Transverse colon (tissue), 4 donors: ENCODE measurements at regions not wholly inside any gene's neighbourhood (a gene's known extent, or its start where the extent isn't known, plus 50 kb on each side); places are given as distances from the start of the nearest gene placed in this dataset.

Experiments
- DNase-seq: peaks from one replicate; pipeline ENCODE4 v3.0.0-alpha.2; 2019
- H3K27ac ChIP-seq, 4 donors: fragments of 200-600 bp; sonication (generic); 2 replicates each; pipeline ENCODE4 v1.5.1; 2016 to 2018; ENCODE audit warnings: inconsistent platforms in 4 of 4
- H3K27me3 ChIP-seq: fragments of 200-600 bp; sonication (generic); 2 replicates; pipeline ENCODE4 v1.5.1; 2017; ENCODE audit warnings: inconsistent platforms
- H3K36me3 ChIP-seq, 4 donors: fragments of 200-600 bp; sonication (generic); 2 replicates each; pipeline ENCODE4 v1.5.1; 2017 to 2019; ENCODE audit warnings: inconsistent platforms in 4 of 4
- H3K4me1 ChIP-seq, 4 donors: fragments of 200-600 bp; sonication (generic); 2 replicates each; pipeline ENCODE4 v1.5.1; 2017 to 2020; ENCODE audit warnings: inconsistent platforms in 4 of 4
- H3K4me3 ChIP-seq, 4 donors: fragments of 200-600 bp; sonication (generic); 1 replicate in 1 of 4; 2 replicates in 3 of 4; pipeline versions ENCODE4 v1.5.1 to v1.6.1; 2017 to 2019; ENCODE audit warnings: inconsistent platforms in 4 of 4
- H3K9me3 ChIP-seq, 2 donors: fragments of 200-600 bp; sonication (generic); 2 replicates each; pipeline ENCODE4 v1.5.1; 2017 to 2019; ENCODE audit warnings: inconsistent platforms in 2 of 2
- EP300 ChIP-seq: sonication (generic); formaldehyde crosslinking; IDR thresholded peaks from one replicate; pipeline ENCODE4 v1.6.1; 2017; ENCODE audit warnings: antibody characterized with exemption, low read depth
- POLR2A ChIP-seq: fragments of 450-650 bp; IDR thresholded peaks from one replicate; pipeline ENCODE4 v1.6.1; 2016; ENCODE audit warnings: antibody characterized with exemption, mild to moderate bottlenecking, moderate library complexity
- POLR2AphosphoS5 ChIP-seq, 3 donors: sonication (generic); formaldehyde crosslinking; IDR thresholded peaks; one replicate each; pipeline ENCODE4 v1.6.1; 2016; ENCODE audit warnings: antibody characterized with exemption in 3 of 3
- WGBS, 2 donors: methylation state at CpG; one replicate each; pipeline ENCODE4 v1.1.5; 2018; ENCODE audit warnings: low coverage in 1 of 2; 5-methylcytosine and 5-hydroxymethylcytosine counted together
- in situ Hi-C, 4 donors: fragments of 200-750 bp; cut with MboI; loops; one replicate each; pipeline versions ENCODE4 v1.15.0 to v1.15.1; 2017; ENCODE audit warnings: low sequenced_read_pairs in 3 of 4, low pct_ligation_motif_present in 1 of 4, low pct_unique_long_range_greater_than_20kb in 1 of 4
- intact Hi-C: fragments of 100-400 bp; cut with DNase I; formaldehyde crosslinking; loops from one replicate; pipeline ENCODE4 v1.15.1; 2023; ENCODE audit warnings: low total_unique reads
- small RNA-seq, 4 donors: library from RNA; depleted of rRNA; stranded (forward); fragments of <200 nt; gene quantifications; one replicate each; pipeline ENCODE3, GENCODE V24; 2016
- TF ChIP-seq, protein P1 (sequence below), 5 experiments: fragments of 200-600 bp in 3 of 5; fragments of 450-650 bp in 2 of 5; sonication (generic) in 3 of 5; IDR thresholded peaks; 1 replicate in 2 of 5; 2 replicates in 3 of 5; pipeline ENCODE4 v1.5.1; 2016 to 2017; ENCODE audit warnings: antibody characterized with exemption in 5 of 5, inconsistent platforms in 3 of 5, mild to moderate bottlenecking in 2 of 5, moderate library complexity in 1 of 5

DNA sequence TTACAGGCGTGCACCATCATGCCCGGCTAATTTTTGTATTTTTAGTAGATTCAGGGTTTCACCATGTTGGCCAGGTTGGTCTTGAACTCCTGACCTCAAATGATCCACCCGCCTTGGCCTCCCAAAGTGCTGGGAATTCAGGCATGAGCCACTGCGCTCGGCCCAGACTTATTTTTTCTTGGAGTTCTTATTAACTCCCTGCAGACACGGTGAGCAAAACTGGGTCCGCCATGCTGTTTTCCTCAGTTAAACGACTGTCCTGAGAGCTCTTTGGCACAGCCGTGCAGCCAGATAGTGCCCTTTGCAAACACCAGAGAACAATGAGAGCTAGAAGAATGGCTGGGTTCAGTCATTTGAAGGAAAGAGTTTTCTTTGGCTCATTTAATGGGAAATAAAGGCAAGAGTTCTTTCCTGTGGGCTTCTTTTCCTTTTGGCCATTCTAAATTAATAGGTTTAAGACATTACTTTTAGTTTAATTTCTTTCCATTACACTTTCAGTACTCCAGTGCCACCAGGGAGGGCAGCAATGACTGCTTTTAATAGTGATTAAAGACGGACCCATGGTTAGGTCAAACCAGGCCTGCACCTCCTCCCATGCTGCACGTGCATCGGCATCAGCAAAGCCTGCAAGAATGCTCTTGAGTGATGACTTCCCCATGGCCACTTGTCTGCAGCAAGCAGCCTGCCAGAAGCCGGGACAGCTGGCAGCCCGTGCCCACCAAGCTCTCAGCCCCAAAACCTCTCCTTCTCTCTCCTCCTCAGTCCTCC is 60.7 kb downstream of the VCPKMT start:
- no peak overlapping the region for H3K4me3 ChIP-seq
- WGBS, 2 donors: 81% methylated on average over 14 of the region's 14 CpGs; no CpG with 5 or more reads in 1 of the 2 donors
- H3K36me3 ChIP-seq: no peaks in the 10 kb centered on the region
- H3K9me3 ChIP-seq: no peaks in the 10 kb centered on the region
- no peak for TF ChIP-seq EP300
- TF ChIP-seq, protein P1, sequence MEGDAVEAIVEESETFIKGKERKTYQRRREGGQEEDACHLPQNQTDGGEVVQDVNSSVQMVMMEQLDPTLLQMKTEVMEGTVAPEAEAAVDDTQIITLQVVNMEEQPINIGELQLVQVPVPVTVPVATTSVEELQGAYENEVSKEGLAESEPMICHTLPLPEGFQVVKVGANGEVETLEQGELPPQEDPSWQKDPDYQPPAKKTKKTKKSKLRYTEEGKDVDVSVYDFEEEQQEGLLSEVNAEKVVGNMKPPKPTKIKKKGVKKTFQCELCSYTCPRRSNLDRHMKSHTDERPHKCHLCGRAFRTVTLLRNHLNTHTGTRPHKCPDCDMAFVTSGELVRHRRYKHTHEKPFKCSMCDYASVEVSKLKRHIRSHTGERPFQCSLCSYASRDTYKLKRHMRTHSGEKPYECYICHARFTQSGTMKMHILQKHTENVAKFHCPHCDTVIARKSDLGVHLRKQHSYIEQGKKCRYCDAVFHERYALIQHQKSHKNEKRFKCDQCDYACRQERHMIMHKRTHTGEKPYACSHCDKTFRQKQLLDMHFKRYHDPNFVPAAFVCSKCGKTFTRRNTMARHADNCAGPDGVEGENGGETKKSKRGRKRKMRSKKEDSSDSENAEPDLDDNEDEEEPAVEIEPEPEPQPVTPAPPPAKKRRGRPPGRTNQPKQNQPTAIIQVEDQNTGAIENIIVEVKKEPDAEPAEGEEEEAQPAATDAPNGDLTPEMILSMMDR (IDR thresholded peaks at IDR 0.05): no peak
- no peak for TF ChIP-seq POLR2AphosphoS5 (IDR thresholded peaks at IDR 0.05)
- no peak for TF ChIP-seq POLR2A
- DNase-seq: no peak
- in situ Hi-C loops (no loop called here), intact Hi-C loops (no loop called here)
- no peaks in the 10 kb centered on the region for H3K27me3 ChIP-seq
- no peak overlapping the region for H3K27ac ChIP-seq
- peaks cover 15 to 29% (median 18%) of the 10 kb centered on the region in 4 donors for H3K4me1 ChIP-seq

DNA sequence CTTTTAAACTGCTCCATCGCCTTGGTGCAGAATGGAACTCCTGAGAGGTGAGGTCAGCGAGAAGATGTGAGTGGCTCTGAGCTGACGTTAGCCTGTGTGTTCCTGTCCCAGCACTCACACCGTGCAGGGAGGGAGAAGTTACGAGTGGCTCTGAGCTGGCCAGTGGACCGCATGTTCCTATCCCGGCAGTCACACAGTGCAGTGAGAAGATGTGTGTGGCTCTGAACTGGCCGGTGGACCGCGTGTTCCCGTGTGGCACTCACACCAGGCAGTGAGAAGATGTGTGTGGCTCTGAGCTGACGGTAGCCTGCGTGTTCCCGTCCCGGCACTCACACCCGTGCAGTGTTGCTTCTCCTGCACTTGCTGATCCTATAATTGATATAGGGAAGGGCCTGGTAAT is 59.9 kb downstream of the VCPKMT start:
- intact Hi-C loops (no loop called here), in situ Hi-C loops (no loop called here)
- no peaks in the 10 kb centered on the region for H3K27me3 ChIP-seq
- H3K9me3 ChIP-seq: no peaks in the 10 kb centered on the region
- no peak for DNase-seq
- H3K27ac ChIP-seq: no peak overlapping the region
- TF ChIP-seq POLR2AphosphoS5 (IDR thresholded peaks at IDR 0.05) (no peak), POLR2A (no peak), EP300 (no peak)
- TF ChIP-seq, protein P1 (IDR thresholded peaks at IDR 0.05): no peak
- no peak overlapping the region for H3K4me3 ChIP-seq
- 89% methylated on average over 16 of the region's 16 CpGs; no CpG with 5 or more reads in 1 of the 2 donors for WGBS, 2 donors
- H3K36me3 ChIP-seq: no peaks in the 10 kb centered on the region
- peaks cover 23 to 37% (median 26%) of the 10 kb centered on the region in 4 donors for H3K4me1 ChIP-seq

DNA sequence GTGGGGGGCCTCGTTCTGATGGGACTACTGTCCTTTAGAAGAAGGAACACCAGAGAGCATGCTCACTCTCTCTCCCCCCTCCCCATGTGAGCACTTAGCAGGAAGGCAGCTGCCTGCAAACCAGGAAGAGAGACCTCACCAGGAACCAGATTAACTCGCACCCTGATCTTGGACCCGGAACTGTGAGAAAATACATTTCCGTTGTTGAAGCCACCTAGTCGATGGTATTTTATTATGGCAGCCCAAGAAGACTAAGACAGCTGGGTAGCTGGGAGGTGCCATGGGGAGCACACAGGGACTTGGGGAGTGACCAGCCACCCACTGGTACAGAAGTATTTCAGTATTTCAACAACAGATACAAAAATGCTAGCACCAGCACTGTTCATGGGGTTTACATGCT is 59.0 kb downstream of the VCPKMT start:
- Histone ChIP-seq H3K36me3 (no peaks in the 10 kb centered on the region), H3K9me3 (no peaks in the 10 kb centered on the region), H3K4me1 (peaks cover 32 to 46% (median 35%) of the 10 kb centered on the region in 4 donors), H3K4me3 (no peak overlapping the region), H3K27ac (peak overlapping the region; percentile 59 to 68 (median 64)), H3K27me3 (no peaks in the 10 kb centered on the region)
- intact Hi-C loops: no loop called here
- no peak for TF ChIP-seq POLR2A
- no peak for TF ChIP-seq EP300
- TF ChIP-seq, protein P1 (IDR thresholded peaks at IDR 0.05): no peak
- TF ChIP-seq POLR2AphosphoS5 (IDR thresholded peaks at IDR 0.05): no peak
- DNase-seq: no peak
- in situ Hi-C loops: no loop called here
- 84% methylated on average over 5 of the region's 5 CpGs; no CpG with 5 or more reads in 1 of the 2 donors for WGBS, 2 donors

- Histone ChIP-seq H3K4me3 (no peak overlapping the region), H3K9me3 (no peaks in the 10 kb centered on the region), H3K27ac (peak overlapping the region; percentile 59 to 68 (median 64)), H3K27me3 (no peaks in the 10 kb centered on the region), H3K36me3 (no peaks in the 10 kb centered on the region), H3K4me1 (peaks cover 37 to 54% (median 42%) of the 10 kb centered on the region in 4 donors)
- WGBS, 2 donors: 50 to 60% methylated on average over 1 of the region's 1 CpG
- no peak for DNase-seq
- TF ChIP-seq POLR2AphosphoS5 (IDR thresholded peaks at IDR 0.05) (peak in 2 of 3 donors; percentile 32 to 52), EP300 (no peak)
- intact Hi-C loops: no loop called here
- in situ Hi-C loops: no loop called here
These were observed 58.3 kb downstream of the VCPKMT start for GRCh38 chr14:50058113-50058512.

Small RNAs in the stretch of these regions (small RNA-seq; reads per million reads assigned to genes)
- gene MIR6076: 0 reads per million in 4 donors
